Retinal pigment epithelial cell (primary cell): ENCODE measurements at regions not wholly inside any gene's neighbourhood (a gene's known extent, or its start where the extent isn't known, plus 50 kb on each side); places are given as distances from the start of the nearest gene placed in this dataset.
A peak's percentile ranks its signal among the peaks of the same experiment; 100 is the strongest.

ENCODE experiments used
- DNase-seq: peaks from one replicate; pipeline ENCODE4 v3.0.0-alpha.2; 2010; ENCODE audit warnings: low read depth
- H3K4me3 ChIP-seq: 2 replicates; pipeline ENCODE4 v1.5.1; 2011; ENCODE audit warnings: mild to moderate bottlenecking, low read length, control low read depth, moderate library complexity
- CTCF ChIP-seq: conservative IDR thresholded peaks from 2 replicates; pipeline ENCODE4 v1.5.1; 2011; ENCODE audit warnings: low read depth, low read length, control low read depth, inconsistent platforms

- H3K4me3 ChIP-seq: no peak overlapping the region
- peak; percentile 31 for DNase-seq
- TF ChIP-seq CTCF: no peak
Measured at GRCh38 chr13:86066611-86067365, 267.6 kb upstream of the SLITRK6 start.

- no peak for TF ChIP-seq CTCF
- no peak overlapping the region for H3K4me3 ChIP-seq
- no peak for DNase-seq
Measured at GRCh38 chr13:86052141-86052540, 252.9 kb upstream of the SLITRK6 start.

- DNase-seq: peak; percentile 51
- H3K4me3 ChIP-seq: no peak overlapping the region
- no peak for TF ChIP-seq CTCF
Measured at GRCh38 chr13:86051134-86052103, 252.2 kb upstream of the SLITRK6 start.

- no peak for TF ChIP-seq CTCF
- DNase-seq: no peak
- H3K4me3 ChIP-seq: no peak overlapping the region
Measured at GRCh38 chr13:86038490-86038889, 239.3 kb upstream of the SLITRK6 start.

GRCh38 chr13:86020351-86021002 lies 221.3 kb upstream of the SLITRK6 start:
- H3K4me3 ChIP-seq: no peak overlapping the region
- peak; percentile 90 for DNase-seq
- TF ChIP-seq CTCF: no peak

- DNase-seq: no peak
- TF ChIP-seq CTCF: no peak
- H3K4me3 ChIP-seq: no peak overlapping the region
Measured at GRCh38 chr13:86006317-86006716, 207.1 kb upstream of the SLITRK6 start.
